GM12878 (cell line): ENCODE measurements at regions not wholly inside any gene's neighbourhood (a gene's known extent, or its start where the extent isn't known, plus 50 kb on each side); places are given as distances from the start of the nearest gene placed in this dataset.

ENCODE experiments used
- ATAC-seq: fragments of 200-7000 bp; cut with Tn5 transposase; 3 replicates; pipeline ENCODE4 v1.9.1; 2020; ENCODE audit warnings: mild to moderate bottlenecking, moderate library complexity
- BruUV-seq: library from RNA; stranded (reverse); fragments of 400-500 nt; replicated peaks from 2 replicates; lab custom pipeline; 2021; lab: Mats Ljungman, UMichigan
- CTCF ChIA-PET: fragments of 300-600 bp; sonication (Branson Sonifier 250); formaldehyde crosslinking; extraction: SDS; loops from one replicate; lab custom pipeline; 2021; ENCODE audit warnings: inconsistent platforms; lab: Yijun Ruan, JAX
- POLR2A ChIA-PET: fragments of 350-600 bp; formaldehyde crosslinking; extraction: SDS; loops from one replicate; lab custom pipeline; 2021; ENCODE audit warnings: inconsistent platforms; lab: Charles Lee
- RAD21 ChIA-PET: fragments of 300-600 bp; sonication (Branson Sonifier 250); formaldehyde crosslinking; loops from one replicate; lab custom pipeline; 2023; ENCODE audit warnings: antibody characterized with exemption; ENCODE audit not compliant: unreplicated experiment; lab: Charles Lee
- SMC1A ChIA-PET: fragments of 300-600 bp; sonication (Branson Sonifier 250); formaldehyde crosslinking; loops from one replicate; lab custom pipeline; 2023; ENCODE audit not compliant: unreplicated experiment, uncharacterized antibody; lab: Charles Lee
- DNase-seq: peaks from one replicate; pipeline ENCODE4 v3.0.0-alpha.2; 2011; ENCODE audit warnings: low read depth, low spot score
- FAIRE-seq: peaks from 3 replicates; lab custom pipeline; 2011; peaks lifted over from hg19 to GRCh38; lab: Jason Lieb, UNC
- H2AFZ ChIP-seq: 2 replicates; pipeline ENCODE4 v1.6.0; 2011; ENCODE audit warnings: low read depth, low read length, control low read depth; ENCODE audit not compliant: control insufficient read depth
- H3K27ac ChIP-seq: 2 replicates; pipeline ENCODE4 v1.5.1; 2011; ENCODE audit warnings: control low read depth; ENCODE audit not compliant: control insufficient read depth, insufficient read depth
- H3K27me3 ChIP-seq, 2 experiments: replicated peaks in 1 of 2; 2 replicates each; pipeline versions ENCODE4 v1.6.0 to v1.6.1; 2011; ENCODE audit warnings: low read length in 1 of 2; ENCODE audit not compliant: control insufficient read depth in 2 of 2, insufficient read depth in 2 of 2
- H3K36me3 ChIP-seq, 2 experiments: 2 replicates each; pipeline ENCODE4 v1.5.1; 2011; ENCODE audit warnings: low read length in 1 of 2; ENCODE audit not compliant: control insufficient read depth in 2 of 2, insufficient read depth in 2 of 2
- H3K4me1 ChIP-seq: 2 replicates; pipeline ENCODE4 v1.6.1; 2011; ENCODE audit warnings: mild to moderate bottlenecking, low read length, moderate library complexity, mixed read lengths; ENCODE audit not compliant: control insufficient read depth, insufficient read depth
- H3K4me2 ChIP-seq: 2 replicates; pipeline ENCODE4 v1.6.0; 2011; ENCODE audit warnings: control low read depth; ENCODE audit not compliant: control insufficient read depth, insufficient read depth
- H3K4me3 ChIP-seq: fragments of 200-600 bp; sonication (generic); 2 replicates; pipeline ENCODE4 v1.5.1; 2016
- H3K79me2 ChIP-seq: 2 replicates; pipeline ENCODE4 v1.6.0; 2011; ENCODE audit warnings: low read length; ENCODE audit not compliant: control insufficient read depth, insufficient read depth
- H3K9ac ChIP-seq: 2 replicates; pipeline ENCODE4 v1.8.0; 2011; ENCODE audit warnings: low read length, control low read depth, mixed read lengths; ENCODE audit not compliant: control insufficient read depth, insufficient read depth
- H3K9me3 ChIP-seq: replicated peaks from 3 replicates; pipeline ENCODE4 v1.5.1; 2011; ENCODE audit warnings: mild to moderate bottlenecking, low read length; ENCODE audit not compliant: control insufficient read depth, insufficient read depth
- H4K20me1 ChIP-seq: 2 replicates; pipeline ENCODE4 v1.6.0; 2011; ENCODE audit not compliant: control insufficient read depth, insufficient read depth
- BCL11A ChIP-seq: IDR thresholded peaks from 2 replicates; pipeline ENCODE4 v1.6.1; 2011; ENCODE audit warnings: low read depth, low read length
- BMI1 ChIP-seq: fragments of 450-650 bp; IDR thresholded peaks from 2 replicates; pipeline ENCODE4 v1.6.1; 2016; ENCODE audit warnings: mild to moderate bottlenecking, moderate library complexity, borderline replicate concordance
- FOXM1 ChIP-seq: IDR thresholded peaks from 2 replicates; pipeline ENCODE4 v1.6.1; 2012; ENCODE audit warnings: low read depth, mild to moderate bottlenecking, inconsistent platforms, low read length, moderate library complexity
- GABPA ChIP-seq: IDR thresholded peaks from 2 replicates; pipeline ENCODE4 v1.6.1; 2014; ENCODE audit warnings: antibody characterized with exemption, low read depth, mild to moderate bottlenecking, inconsistent platforms
- HDAC2 ChIP-seq: fragments of 200-600 bp; sonication (generic); IDR thresholded peaks from 2 replicates; pipeline ENCODE4 v1.6.1; 2017
- MTA2 ChIP-seq: fragments of 450-650 bp; IDR thresholded peaks from 2 replicates; pipeline ENCODE4 v1.6.1; 2016; ENCODE audit warnings: low read depth, mild to moderate bottlenecking, moderate library complexity
- SIN3A ChIP-seq: IDR thresholded peaks from 2 replicates; pipeline ENCODE4 v1.6.1; 2012; ENCODE audit warnings: low read depth, low read length, improper control_type of control experiment
- SREBF2 ChIP-seq: IDR thresholded peaks from 2 replicates; pipeline ENCODE4 v1.6.1; 2012; ENCODE audit warnings: mild to moderate bottlenecking, low read length
- ZNF24 ChIP-seq: fragments of 450-650 bp; IDR thresholded peaks from 2 replicates; pipeline ENCODE4 v1.6.1; 2017; ENCODE audit warnings: antibody characterized with exemption, mild to moderate bottlenecking
- WGBS: methylation state at CpG from one replicate; pipeline ENCODE4 v1.1.6; 2016; ENCODE audit warnings: low lambda C conversion rate; ENCODE audit not compliant: insufficient replicate concordance, insufficient coverage; ENCODE audit errors: missing lambda C conversion rate; 5-methylcytosine and 5-hydroxymethylcytosine counted together
- in situ Hi-C: fragments of 300-500 bp; cut with MboI; formaldehyde crosslinking; loops from 9 replicates; pipeline ENCODE4 v1.14.3; 2018; ENCODE audit warnings: mixed read lengths
- intact Hi-C: fragments of 100-400 bp; cut with micrococcal nuclease; formaldehyde crosslinking; loops from one replicate; pipeline ENCODE4 v1.14.2; 2022; ENCODE audit not compliant: unreplicated experiment
- TF ChIP-seq, protein P1 (sequence below): fragments of 450-650 bp; IDR thresholded peaks from 2 replicates; pipeline ENCODE4 v1.6.1; 2017; ENCODE audit warnings: mild to moderate bottlenecking, low read depth, inconsistent platforms; ENCODE audit not compliant: poor library complexity, severe bottlenecking

DNA sequence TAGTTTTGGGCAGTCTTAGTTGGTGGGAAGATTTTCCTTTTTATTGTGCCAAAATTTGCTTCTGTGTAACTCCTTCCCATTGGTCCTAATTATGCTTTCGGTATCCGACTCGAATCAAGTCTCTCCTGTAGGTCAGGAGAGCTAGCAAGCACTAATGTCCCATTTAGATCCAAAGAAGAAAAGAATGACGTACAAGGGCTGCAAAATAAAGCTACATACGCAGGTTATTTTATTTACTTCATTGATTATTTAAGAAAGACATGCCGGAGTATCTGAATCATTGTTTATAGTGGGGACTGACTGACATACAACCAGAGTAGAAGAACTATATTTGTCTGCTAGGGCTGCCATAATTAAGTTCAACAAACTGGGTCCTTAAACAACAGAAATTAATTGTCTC lies 648.5 kb downstream of the CPS1 start:
- no peaks in the 10 kb centered on the region for H3K9me3 ChIP-seq
- no TSS peak for BruUV-seq
- H3K36me3 ChIP-seq: no peaks in the 10 kb centered on the region
- no peak for ATAC-seq
- no peaks in the 10 kb centered on the region for H3K27me3 ChIP-seq
- 32% methylated on average over 6 of the region's 6 CpGs for WGBS
- H2AFZ ChIP-seq: no peak overlapping the region
- H4K20me1 ChIP-seq: no peaks in the 10 kb centered on the region
- CTCF ChIA-PET: no interaction called here
- in situ Hi-C loops: no loop called here
- DNase-seq: no peak
- no peak overlapping the region for H3K4me2 ChIP-seq
- no peaks in the 10 kb centered on the region for H3K79me2 ChIP-seq
- FAIRE-seq: no peak
- SMC1A ChIA-PET: no interaction called here
- no peaks in the 10 kb centered on the region for H3K4me1 ChIP-seq
- H3K9ac ChIP-seq: no peak overlapping the region
- no peak overlapping the region for H3K27ac ChIP-seq
- POLR2A ChIA-PET: no interaction called here
- TF ChIP-seq ZNF24 (no peak), FOXM1 (no peak), HDAC2 (no peak), SIN3A (no peak), SREBF2 (no peak), BMI1 (no peak), BCL11A (no peak), MTA2 (no peak), GABPA (no peak)
- TF ChIP-seq, protein P1, sequence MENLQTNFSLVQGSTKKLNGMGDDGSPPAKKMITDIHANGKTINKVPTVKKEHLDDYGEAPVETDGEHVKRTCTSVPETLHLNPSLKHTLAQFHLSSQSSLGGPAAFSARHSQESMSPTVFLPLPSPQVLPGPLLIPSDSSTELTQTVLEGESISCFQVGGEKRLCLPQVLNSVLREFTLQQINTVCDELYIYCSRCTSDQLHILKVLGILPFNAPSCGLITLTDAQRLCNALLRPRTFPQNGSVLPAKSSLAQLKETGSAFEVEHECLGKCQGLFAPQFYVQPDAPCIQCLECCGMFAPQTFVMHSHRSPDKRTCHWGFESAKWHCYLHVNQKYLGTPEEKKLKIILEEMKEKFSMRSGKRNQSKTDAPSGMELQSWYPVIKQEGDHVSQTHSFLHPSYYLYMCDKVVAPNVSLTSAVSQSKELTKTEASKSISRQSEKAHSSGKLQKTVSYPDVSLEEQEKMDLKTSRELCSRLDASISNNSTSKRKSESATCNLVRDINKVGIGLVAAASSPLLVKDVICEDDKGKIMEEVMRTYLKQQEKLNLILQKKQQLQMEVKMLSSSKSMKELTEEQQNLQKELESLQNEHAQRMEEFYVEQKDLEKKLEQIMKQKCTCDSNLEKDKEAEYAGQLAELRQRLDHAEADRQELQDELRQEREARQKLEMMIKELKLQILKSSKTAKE: no peak
- intact Hi-C loops: no loop called here
- no peak overlapping the region for H3K4me3 ChIP-seq
- RAD21 ChIA-PET: no interaction called here
